ENCODE measurements at regions not wholly inside any gene's neighbourhood (a gene's known extent, or its start where the extent isn't known, plus 50 kb on each side); places are given as distances from the start of the nearest gene placed in this dataset.

DNA sequence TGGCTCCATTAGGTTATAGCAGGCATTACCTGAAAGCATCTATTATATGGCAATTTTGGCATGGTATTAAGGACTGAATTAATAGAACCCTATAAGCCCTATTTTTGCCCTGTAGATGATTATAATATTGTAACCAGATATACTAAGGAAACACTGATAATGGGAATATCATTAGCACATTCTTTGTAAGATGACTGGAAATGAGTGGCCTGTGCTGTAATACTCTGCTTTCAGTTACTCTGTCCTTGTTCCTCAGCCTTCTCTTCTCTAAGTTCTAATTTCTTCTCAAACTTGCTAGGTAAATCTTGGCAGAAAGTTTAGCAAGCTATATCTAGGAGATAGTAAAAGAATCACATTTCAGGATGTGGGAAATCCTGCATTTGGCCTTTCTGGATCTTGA lies 74.0 kb upstream of the ITPRID2 start:
- TF ChIP-seq, protein P1, sequence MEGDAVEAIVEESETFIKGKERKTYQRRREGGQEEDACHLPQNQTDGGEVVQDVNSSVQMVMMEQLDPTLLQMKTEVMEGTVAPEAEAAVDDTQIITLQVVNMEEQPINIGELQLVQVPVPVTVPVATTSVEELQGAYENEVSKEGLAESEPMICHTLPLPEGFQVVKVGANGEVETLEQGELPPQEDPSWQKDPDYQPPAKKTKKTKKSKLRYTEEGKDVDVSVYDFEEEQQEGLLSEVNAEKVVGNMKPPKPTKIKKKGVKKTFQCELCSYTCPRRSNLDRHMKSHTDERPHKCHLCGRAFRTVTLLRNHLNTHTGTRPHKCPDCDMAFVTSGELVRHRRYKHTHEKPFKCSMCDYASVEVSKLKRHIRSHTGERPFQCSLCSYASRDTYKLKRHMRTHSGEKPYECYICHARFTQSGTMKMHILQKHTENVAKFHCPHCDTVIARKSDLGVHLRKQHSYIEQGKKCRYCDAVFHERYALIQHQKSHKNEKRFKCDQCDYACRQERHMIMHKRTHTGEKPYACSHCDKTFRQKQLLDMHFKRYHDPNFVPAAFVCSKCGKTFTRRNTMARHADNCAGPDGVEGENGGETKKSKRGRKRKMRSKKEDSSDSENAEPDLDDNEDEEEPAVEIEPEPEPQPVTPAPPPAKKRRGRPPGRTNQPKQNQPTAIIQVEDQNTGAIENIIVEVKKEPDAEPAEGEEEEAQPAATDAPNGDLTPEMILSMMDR (IDR thresholded peaks at IDR 0.05; ENCODE audit: low read depth, low read length) = no peak
- H3K4me3 ChIP-seq (ENCODE audit: low read depth, low read length) = no peak overlapping the region

- TF ChIP-seq, protein P1 (IDR thresholded peaks at IDR 0.05; ENCODE audit: low read depth, low read length) = no peak
- no peak overlapping the region for H3K4me3 ChIP-seq (ENCODE audit: low read depth, low read length)
Observed at GRCh38 chr2:181818058-181818680, 73.4 kb upstream of the ITPRID2 start.

DNA sequence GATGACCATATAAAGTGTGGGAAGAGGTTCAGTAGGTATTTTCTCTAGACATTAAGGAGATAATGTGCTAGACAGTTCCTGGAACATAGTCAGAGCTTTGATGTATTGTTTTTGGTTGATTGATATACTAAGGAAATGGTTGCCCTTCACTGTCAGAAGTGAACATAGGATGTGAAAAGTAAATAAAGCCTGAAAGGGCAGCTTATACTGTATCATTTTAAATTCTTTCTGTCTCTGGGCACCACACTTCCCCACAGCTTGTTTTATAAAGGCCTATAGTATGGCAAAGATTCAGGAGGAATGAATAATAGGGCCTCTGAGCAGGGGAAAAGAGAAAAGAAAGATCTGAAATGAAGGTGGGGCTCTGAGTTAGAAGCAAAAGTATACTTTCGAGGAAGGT lies 72.7 kb upstream of the ITPRID2 start:
- TF ChIP-seq, protein P1 (IDR thresholded peaks at IDR 0.05; ENCODE audit: low read depth, low read length) = no peak
- H3K4me3 ChIP-seq (ENCODE audit: low read depth, low read length) = no peak overlapping the region

DNA sequence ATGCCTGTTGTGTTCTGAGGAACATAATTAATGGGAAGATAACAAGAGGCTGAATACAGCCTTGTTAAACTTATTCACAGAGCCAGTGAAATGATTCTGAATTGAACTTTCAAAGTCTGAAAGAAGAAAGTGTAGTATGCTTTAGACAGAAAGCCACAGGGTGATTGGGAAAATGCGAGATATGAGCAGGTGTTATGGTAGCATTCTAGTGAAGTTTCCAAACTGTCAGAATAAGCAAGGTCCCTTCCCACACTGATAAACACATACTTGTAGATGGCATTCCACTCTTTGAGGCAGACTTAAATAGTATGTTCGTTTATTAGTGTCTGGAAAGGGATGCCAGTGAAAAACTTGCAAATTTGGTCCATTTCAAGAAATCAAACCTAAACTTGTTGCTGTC lies 70.5 kb upstream of the ITPRID2 start:
- TF ChIP-seq, protein P1 (IDR thresholded peaks at IDR 0.05; ENCODE audit: low read depth, low read length) = no peak
- no peak overlapping the region for H3K4me3 ChIP-seq (ENCODE audit: low read depth, low read length)

DNA sequence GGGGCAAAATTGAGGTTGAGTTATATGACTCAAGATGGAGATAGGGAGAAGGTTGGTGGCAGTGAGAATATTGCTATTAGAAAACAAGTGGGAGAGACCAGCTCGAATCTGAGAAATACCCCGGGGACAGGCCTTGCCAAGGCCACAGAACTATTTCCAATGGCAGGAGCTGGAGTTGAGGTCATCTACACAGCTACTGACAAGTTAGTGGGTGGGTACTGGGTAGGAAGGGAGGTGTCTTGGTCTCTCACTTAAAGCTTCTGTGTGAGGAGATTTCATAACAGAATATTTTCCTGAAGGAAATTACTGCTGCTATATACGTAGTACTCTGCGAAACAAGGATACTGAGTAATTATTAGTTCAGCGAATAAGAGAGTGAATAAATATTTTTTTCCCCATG lies 69.4 kb upstream of the ITPRID2 start:
- TF ChIP-seq, protein P1 (IDR thresholded peaks at IDR 0.05; ENCODE audit: low read depth, low read length) = no peak
- H3K4me3 ChIP-seq (ENCODE audit: low read depth, low read length) = no peak overlapping the region

DNA sequence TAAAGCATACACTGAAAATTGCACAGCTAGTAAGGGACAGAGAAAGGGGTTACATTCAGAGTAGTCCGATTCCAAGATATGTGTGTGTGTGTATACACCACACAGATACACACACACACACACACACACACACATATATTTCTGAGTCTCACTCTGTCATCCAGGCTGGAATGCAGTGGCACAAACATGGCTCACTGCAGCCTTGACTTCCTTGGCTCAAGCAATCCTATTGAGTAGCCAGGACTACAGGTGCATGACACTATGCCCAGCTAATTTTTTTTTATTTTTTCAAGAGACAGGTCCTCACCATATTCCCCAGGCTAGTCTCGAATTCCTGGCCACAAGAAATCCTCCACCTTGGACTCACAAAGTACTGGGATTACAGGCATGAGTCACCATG lies 68.1 kb upstream of the ITPRID2 start:
- TF ChIP-seq, protein P1 (IDR thresholded peaks at IDR 0.05; ENCODE audit: low read depth, low read length) = no peak
- H3K4me3 ChIP-seq (ENCODE audit: low read depth, low read length) = no peak overlapping the region

GRCh38 chr2:181828122-181828705 lies 63.3 kb upstream of the ITPRID2 start:
- TF ChIP-seq, protein P1 (IDR thresholded peaks at IDR 0.05; ENCODE audit: low read depth, low read length) = no peak
- no peak overlapping the region for H3K4me3 ChIP-seq (ENCODE audit: low read depth, low read length)

All from WI38 (cell line).